ENCODE measurements at regions not wholly inside any gene's neighbourhood (a gene's known extent, or its start where the extent isn't known, plus 50 kb on each side); places are given as distances from the start of the nearest gene placed in this dataset.

DNA sequence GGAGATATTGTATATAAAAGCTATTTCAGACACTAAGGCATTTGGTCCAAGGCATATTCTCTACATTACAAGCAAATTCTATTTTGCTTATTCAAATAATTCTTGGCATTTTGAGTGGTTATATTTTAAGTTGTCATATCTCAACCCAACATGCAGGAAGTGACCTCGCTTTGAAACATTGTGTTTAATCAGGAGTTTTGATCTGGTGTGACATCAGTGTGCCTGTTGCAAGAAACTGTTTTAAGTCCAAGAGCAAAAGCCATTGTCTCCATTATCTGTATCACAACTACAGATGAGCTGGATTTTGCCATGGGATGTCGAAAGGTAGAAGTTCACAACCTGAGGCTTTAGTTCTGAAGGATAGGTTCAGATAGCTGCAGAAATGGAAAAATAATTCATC is 509.9 kb upstream of the ID4 start:
- TF ChIP-seq, protein P1, sequence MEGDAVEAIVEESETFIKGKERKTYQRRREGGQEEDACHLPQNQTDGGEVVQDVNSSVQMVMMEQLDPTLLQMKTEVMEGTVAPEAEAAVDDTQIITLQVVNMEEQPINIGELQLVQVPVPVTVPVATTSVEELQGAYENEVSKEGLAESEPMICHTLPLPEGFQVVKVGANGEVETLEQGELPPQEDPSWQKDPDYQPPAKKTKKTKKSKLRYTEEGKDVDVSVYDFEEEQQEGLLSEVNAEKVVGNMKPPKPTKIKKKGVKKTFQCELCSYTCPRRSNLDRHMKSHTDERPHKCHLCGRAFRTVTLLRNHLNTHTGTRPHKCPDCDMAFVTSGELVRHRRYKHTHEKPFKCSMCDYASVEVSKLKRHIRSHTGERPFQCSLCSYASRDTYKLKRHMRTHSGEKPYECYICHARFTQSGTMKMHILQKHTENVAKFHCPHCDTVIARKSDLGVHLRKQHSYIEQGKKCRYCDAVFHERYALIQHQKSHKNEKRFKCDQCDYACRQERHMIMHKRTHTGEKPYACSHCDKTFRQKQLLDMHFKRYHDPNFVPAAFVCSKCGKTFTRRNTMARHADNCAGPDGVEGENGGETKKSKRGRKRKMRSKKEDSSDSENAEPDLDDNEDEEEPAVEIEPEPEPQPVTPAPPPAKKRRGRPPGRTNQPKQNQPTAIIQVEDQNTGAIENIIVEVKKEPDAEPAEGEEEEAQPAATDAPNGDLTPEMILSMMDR (IDR thresholded peaks at IDR 0.05): no peak

DNA sequence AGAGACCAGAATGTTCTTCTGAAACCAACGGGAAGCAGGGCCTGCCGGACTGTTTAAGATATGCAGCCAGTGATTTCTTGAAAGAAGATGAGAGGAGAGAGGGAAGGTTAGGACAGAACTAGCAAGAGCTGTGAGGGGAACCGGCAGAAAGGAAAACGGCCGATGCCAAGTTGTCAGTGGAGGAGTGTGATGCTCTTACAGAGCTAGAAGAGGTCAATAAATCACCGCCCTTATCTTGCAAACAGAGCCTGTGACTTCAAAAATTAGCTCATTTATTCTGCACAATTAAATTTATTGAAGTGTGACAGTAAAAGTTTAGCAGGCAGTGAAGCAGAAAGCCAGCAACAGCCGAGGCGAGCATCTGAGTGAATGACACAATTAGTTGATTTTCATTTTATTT is 509.5 kb upstream of the ID4 start:
- TF ChIP-seq, protein P1 (IDR thresholded peaks at IDR 0.05): no peak

DNA sequence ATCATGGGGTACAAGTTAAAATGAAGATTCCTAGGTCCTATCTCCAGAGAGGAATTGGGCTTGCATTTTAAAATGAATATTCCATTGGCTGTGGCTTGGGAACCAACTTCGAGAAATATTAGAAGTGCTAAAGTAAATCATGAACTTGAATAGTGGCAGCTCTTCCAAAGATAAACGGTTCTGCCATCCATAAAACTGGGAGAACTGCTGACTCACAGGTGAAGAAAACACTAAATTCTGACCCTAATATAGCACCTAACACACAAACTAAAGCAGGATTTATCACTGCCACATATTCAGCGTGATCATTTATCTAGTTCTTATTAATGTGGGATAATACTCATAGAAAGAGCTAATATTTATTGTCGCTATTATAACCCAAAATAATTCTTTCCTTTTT is 508.1 kb upstream of the ID4 start:
- TF ChIP-seq, protein P1 (IDR thresholded peaks at IDR 0.05): no peak

DNA sequence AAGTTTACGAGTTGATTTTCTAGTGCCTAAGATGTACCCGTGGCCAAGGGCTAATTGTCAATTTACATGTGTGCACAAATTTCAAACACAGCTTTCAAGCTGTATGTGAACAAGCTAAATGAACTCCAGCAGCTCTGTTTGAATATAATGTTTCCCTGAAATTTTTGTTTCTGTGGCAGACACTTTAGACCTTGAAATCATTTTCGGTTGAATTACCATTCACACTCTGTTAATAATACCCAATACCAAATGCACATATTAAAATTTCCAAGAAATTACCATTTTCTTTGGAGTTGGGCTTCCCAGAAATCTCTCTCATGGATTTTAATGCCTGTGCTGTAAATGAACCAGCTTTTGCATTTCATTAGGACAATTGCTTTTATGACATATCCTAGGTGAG is 506.1 kb upstream of the ID4 start:
- TF ChIP-seq, protein P1 (IDR thresholded peaks at IDR 0.05): no peak

DNA sequence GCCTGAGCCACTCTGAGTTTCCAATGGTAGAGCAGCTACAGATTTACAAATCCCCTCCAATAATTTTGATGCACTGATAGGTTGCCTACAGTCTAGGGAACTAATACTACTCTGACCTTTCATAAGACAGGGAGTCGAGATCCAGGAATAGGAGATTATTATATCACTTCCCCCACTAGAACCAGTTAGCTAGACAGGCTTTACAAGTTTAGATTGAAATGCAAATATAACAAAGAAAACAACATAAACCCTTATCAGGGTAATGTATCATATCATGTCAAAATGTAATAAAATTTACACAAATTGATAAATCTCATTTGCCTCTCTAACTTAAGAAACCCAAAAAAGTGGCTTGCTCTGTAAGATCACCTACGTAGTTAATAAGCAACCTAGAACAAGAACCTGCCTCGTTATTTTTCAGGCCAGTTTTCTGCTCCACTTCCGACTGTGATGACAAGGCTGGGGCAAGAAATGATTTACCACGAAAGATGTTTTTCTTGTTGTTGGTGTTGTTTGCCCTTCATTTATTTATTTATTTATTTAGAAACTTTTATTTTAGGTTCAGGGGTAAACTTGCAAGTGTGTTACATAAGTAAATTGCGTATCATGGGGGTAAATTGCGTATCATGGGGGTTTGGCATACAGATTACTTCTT is 504.2 kb upstream of the ID4 start:
- TF ChIP-seq, protein P1 (IDR thresholded peaks at IDR 0.05): no peak

DNA sequence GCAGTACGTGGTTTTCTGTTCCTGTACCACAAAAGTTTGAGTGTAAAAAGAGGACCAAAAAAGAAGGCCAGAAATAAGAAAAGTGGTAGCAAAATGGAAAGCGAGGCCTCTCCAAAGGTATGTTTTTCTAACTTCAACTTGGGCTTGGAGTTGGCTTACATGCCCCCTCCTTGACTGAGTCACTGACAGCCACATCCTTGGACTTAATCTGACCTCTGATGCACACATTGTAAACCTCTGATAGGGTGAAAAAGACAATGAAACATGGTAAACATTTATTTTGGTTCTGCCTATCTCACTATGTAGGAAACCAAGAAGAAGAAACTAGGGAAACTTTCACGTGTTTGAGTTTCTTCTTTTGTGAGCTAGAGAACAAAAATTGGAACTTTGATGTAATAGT is 503.2 kb upstream of the ID4 start:
- TF ChIP-seq, protein P1 (IDR thresholded peaks at IDR 0.05): no peak

DNA sequence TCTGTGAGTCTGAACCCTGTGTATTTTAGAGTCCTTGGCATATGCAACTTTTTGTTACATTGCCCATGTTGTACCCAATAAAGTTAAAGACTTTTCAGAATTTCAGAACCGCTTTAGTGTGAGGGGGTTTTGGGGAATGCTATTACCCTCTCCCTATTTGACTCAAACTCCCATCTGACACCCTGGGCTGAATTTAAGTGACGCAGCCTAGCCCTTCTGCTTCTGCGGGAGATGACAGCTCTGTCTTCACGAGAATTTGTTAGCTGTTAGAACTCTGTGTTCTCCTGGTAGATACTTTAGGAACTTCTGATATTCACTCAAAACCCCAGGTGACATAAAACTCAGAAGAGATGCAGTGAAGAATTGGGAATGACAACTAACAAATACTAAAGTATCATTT is 500.6 kb upstream of the ID4 start:
- TF ChIP-seq, protein P1 (IDR thresholded peaks at IDR 0.05): no peak

DNA sequence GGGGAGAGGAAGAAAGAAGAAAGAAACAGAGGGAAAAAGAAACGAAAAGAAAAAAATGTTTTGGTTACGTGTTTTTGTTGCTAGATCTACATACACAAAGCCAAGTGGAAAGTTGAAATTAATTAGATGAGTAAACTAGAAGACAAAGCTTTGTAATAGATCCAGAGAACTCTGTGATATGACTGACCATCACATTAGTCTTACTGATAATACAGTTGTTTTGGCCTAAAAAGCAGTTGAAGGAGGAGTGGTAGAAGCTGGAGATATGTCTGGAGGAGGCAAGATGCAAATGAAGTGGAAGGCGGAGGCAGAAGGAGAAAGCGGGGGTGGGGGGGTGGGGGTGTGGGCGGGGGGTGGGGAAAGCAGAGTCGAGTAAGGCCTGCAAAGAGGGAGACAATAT is 500.1 kb upstream of the ID4 start:
- TF ChIP-seq, protein P1 (IDR thresholded peaks at IDR 0.05): no peak
